AML-193 (cell line): ENCODE measurements at regions not wholly inside any gene's neighbourhood (a gene's known extent, or its start where the extent isn't known, plus 50 kb on each side); places are given as distances from the start of the nearest gene placed in this dataset.
"Not testable (repeated sequence)": the region's sequence is repeated elsewhere in the genome, so short reads cannot be mapped to it uniquely, and the experiment has no call there.

Source experiments
- DNase-seq, 2 experiments: peaks; one replicate each; lab custom pipeline; 2025; lab: John Stamatoyannopoulos, UW

GRCh38 chr6:140271759-140272377 is 897.4 kb upstream of the CITED2 start:
- DNase-seq, result no peak

GRCh38 chr6:140269591-140270165 is 895.2 kb upstream of the CITED2 start:
- no peak for DNase-seq

GRCh38 chr6:140264431-140264830 is 890.0 kb upstream of the CITED2 start:
- DNase-seq, result no peak

- not testable (repeated sequence) for DNase-seq
Measured at GRCh38 chr6:140258302-140258701, 883.9 kb upstream of the CITED2 start.

- no peak for DNase-seq
Measured at GRCh38 chr6:140256248-140256647, 881.8 kb upstream of the CITED2 start.

GRCh38 chr6:140253096-140253495 is 878.6 kb upstream of the CITED2 start:
- DNase-seq, result no peak

GRCh38 chr6:140252099-140252498 is 877.7 kb upstream of the CITED2 start:
- no peak for DNase-seq

- no peak for DNase-seq
Measured at GRCh38 chr6:140245296-140246040, 871.0 kb upstream of the CITED2 start.

- no peak for DNase-seq
Measured at GRCh38 chr6:140237251-140237650, 862.8 kb upstream of the CITED2 start.

GRCh38 chr6:140236732-140237131 is 862.3 kb upstream of the CITED2 start:
- no peak for DNase-seq

- no peak for DNase-seq
Measured at GRCh38 chr6:140230282-140230681, 855.8 kb upstream of the CITED2 start.

GRCh38 chr6:140228491-140228890 is 854.0 kb upstream of the CITED2 start:
- no peak for DNase-seq

GRCh38 chr6:140226637-140227036 is 852.2 kb upstream of the CITED2 start:
- no peak for DNase-seq

- DNase-seq, result no peak
Measured at GRCh38 chr6:140225701-140226436, 851.4 kb upstream of the CITED2 start.

- no peak for DNase-seq
Measured at GRCh38 chr6:140217283-140217682, 842.8 kb upstream of the CITED2 start.

- no peak for DNase-seq
Measured at GRCh38 chr6:140209775-140210174, 835.3 kb upstream of the CITED2 start.

- DNase-seq, result no peak
Measured at GRCh38 chr6:140208286-140208685, 833.8 kb upstream of the CITED2 start.

- no peak for DNase-seq
Measured at GRCh38 chr6:140205795-140206593, 831.5 kb upstream of the CITED2 start.

GRCh38 chr6:140204154-140204553 is 829.7 kb upstream of the CITED2 start:
- no peak for DNase-seq

GRCh38 chr6:140203661-140204147 is 829.3 kb upstream of the CITED2 start:
- DNase-seq, result no peak

- DNase-seq, result no peak
Measured at GRCh38 chr6:140202964-140203515, 828.6 kb upstream of the CITED2 start.
